ENCODE measurements at regions not wholly inside any gene's neighbourhood (a gene's known extent, or its start where the extent isn't known, plus 50 kb on each side); places are given as distances from the start of the nearest gene placed in this dataset. TPM values are rescaled to one million over a fixed set of nuclear protein-coding genes. Genes with fewer than 3 reads are reported as not detected.
"Not testable (repeated sequence)": the region's sequence is repeated elsewhere in the genome, so short reads cannot be mapped to it uniquely, and the experiment has no call there.

DNA sequence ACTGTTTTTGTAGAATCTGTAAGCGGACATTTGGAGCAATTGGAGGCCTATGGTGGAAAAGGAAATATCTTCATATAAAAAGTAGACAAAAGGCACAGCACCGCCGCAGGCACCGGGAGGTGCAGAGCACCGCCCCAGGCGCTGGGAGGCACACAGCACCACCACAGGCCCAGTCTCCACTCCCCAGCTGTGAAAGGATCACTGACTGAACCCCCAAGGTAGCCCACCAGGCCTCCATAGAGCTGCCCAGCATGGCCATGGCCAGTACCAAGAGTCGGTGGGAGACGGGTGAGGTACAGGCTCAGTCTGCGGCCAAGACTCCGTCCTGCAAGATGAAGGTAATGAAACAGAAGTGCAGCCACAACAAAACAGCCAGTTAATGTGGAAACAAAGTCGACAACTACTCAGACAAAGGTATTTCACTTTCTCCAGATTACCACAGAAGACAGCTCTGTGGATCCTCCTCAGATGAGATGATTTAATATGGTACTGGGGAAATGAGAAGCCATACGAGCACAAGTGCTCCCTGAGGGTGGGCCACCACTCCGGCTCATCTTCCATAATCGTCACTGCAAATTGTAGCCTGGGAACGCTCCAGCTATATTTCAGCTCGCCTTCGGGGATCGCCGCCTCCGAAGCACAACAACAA lies 244.9 kb downstream of the FOXD4L6 start:
- 90% methylated on average over 20 of the region's 20 CpGs for WGBS
- H3K9me3 ChIP-seq (ENCODE audit: control insufficient read depth in 4 of 4, low read length in 3 of 4) = peaks cover 15 to 65% (median 29%) of the 10 kb centered on the region in 4 donors
- H3K27ac ChIP-seq (ENCODE audit: low read depth in 1 of 2, low read length in 2 of 2) = not testable (repeated sequence)

DNA sequence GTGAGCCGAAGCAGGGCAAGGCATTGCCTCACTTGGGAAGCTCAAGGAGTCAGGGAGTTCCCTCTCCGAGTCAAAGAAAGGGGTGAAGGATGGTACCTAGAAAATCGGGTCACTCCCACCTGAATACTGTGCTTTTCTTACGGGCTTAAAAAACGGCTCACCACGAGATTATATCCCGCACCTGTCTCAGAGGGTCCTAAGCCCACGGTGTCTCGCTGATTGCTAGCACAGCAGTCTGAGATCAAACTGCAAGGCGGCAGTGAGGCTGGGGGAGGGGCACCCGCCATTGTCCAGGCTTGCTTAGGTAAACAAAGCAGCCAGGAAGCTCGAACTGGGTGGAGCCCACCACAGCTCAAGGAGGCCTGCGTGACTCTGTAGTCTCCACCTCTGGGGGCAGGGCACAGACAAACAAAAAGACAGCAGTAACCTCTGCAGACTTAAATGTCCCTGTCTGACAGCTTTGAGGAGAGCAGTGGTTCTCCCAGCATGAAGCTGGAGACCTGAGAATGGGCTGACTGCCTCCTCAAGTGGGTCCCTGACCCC lies 254.7 kb downstream of the FOXD4L6 start:
- 72% methylated on average over 13 of the region's 13 CpGs for WGBS
- peaks cover 6 to 43% (median 18%) of the 10 kb centered on the region in 4 donors for H3K9me3 ChIP-seq (ENCODE audit: control insufficient read depth in 4 of 4, low read length in 3 of 4)
- H3K4me1 ChIP-seq (ENCODE audit: control insufficient read depth in 4 of 4, insufficient read depth in 4 of 4, low read length in 3 of 4); H3K36me3 ChIP-seq (ENCODE audit: control insufficient read depth in 4 of 4, insufficient read depth in 3 of 4, low read depth in 1 of 4, low read length in 3 of 4); H3K27ac ChIP-seq (ENCODE audit: low read depth in 1 of 2, low read length in 2 of 2); DNase-seq (ENCODE audit: low spot score); H3K27me3 ChIP-seq (ENCODE audit: control insufficient read depth in 4 of 4, insufficient read depth in 4 of 4, low read length in 3 of 4); H3K9ac ChIP-seq (ENCODE audit: low read depth in 1 of 2, low read length in 2 of 2): not testable (repeated sequence)
- peak overlapping the region in 1 of 3 donors; percentile 25 for H3K4me3 ChIP-seq (ENCODE audit: low read depth in 1 of 3, low read length in 3 of 3)

More for the DNA sequence above, 244.9 kb downstream of the FOXD4L6 start:
- not testable (repeated sequence) for DNase-seq (ENCODE audit: low spot score); H3K27me3 ChIP-seq (ENCODE audit: control insufficient read depth in 4 of 4, insufficient read depth in 4 of 4, low read length in 3 of 4); H3K4me1 ChIP-seq (ENCODE audit: control insufficient read depth in 4 of 4, insufficient read depth in 4 of 4, low read length in 3 of 4); H3K9ac ChIP-seq (ENCODE audit: low read depth in 1 of 2, low read length in 2 of 2); H3K36me3 ChIP-seq (ENCODE audit: control insufficient read depth in 4 of 4, insufficient read depth in 3 of 4, low read depth in 1 of 4, low read length in 3 of 4)
- H3K4me3 ChIP-seq (ENCODE audit: low read depth in 1 of 3, low read length in 3 of 3) = peak overlapping the region in 2 of 3 donors; percentile 12 to 30

DNA sequence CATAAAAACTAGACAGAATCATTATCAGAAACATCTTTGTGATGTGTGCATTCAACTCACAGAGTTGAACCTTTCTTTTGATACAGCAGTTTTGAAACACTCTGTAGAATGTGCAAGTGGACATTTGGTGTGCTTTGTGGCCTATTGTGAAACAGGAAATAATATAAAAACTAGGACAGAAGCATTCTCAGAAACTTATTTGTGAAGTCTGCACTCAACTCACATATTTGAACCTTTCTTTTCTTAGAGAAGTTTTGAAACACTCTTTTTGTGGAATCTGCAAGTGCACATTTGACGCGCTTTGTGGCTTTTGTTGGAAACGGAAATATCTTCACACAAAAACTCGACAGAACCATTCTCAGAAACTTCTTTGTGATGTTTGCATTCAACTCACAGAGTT lies 260.0 kb downstream of the FOXD4L6 start:
- not testable (repeated sequence) for H3K9ac ChIP-seq (ENCODE audit: low read depth in 1 of 2, low read length in 2 of 2); H3K27ac ChIP-seq (ENCODE audit: low read depth in 1 of 2, low read length in 2 of 2); H3K36me3 ChIP-seq (ENCODE audit: control insufficient read depth in 4 of 4, insufficient read depth in 3 of 4, low read depth in 1 of 4, low read length in 3 of 4); H3K4me1 ChIP-seq (ENCODE audit: control insufficient read depth in 4 of 4, insufficient read depth in 4 of 4, low read length in 3 of 4); H3K27me3 ChIP-seq (ENCODE audit: control insufficient read depth in 4 of 4, insufficient read depth in 4 of 4, low read length in 3 of 4); DNase-seq (ENCODE audit: low spot score)
- WGBS = 79% methylated on average over 4 of the region's 4 CpGs
- Histone ChIP-seq H3K4me3 (ENCODE audit: low read depth in 1 of 3, low read length in 3 of 3) (peak overlapping the region in 2 of 3 donors; percentile 19 to 27), H3K9me3 (ENCODE audit: control insufficient read depth in 4 of 4, low read length in 3 of 4) (peaks cover 9 to 55% (median 20%) of the 10 kb centered on the region in 4 donors)

Small RNA genes lying in the stretch of these regions (small RNA-seq; reads per million reads assigned to genes)
- gene AL353626.2 (not detected), gene MIR1299 (not detected)
